Colonic mucosa (tissue), 4 donors: ENCODE measurements at regions not wholly inside any gene's neighbourhood (a gene's known extent, or its start where the extent isn't known, plus 50 kb on each side); places are given as distances from the start of the nearest gene placed in this dataset.

Source experiments
- DNase-seq: peaks from one replicate; pipeline ENCODE4 v3.0.0-alpha.2; 2020
- H3K27ac ChIP-seq: fragments of 200-600 bp; one replicate; pipeline ENCODE4 v1.8.0; 2021
- H3K27me3 ChIP-seq: fragments of 200-600 bp; one replicate; pipeline ENCODE4 v1.8.0; 2021
- H3K36me3 ChIP-seq: fragments of 200-600 bp; one replicate; pipeline ENCODE4 v1.8.0; 2021
- H3K4me1 ChIP-seq: fragments of 200-600 bp; one replicate; pipeline ENCODE4 v1.8.0; 2021; ENCODE audit warnings: mild to moderate bottlenecking
- H3K4me3 ChIP-seq: fragments of 200-600 bp; one replicate; pipeline ENCODE4 v1.8.0; 2021
- H3K9ac ChIP-seq, 2 donors: one replicate each; pipeline ENCODE4 v1.7.0; 2013; ENCODE audit warnings: control low read depth in 2 of 2, low read depth in 2 of 2, low read length in 2 of 2
- H3K9me3 ChIP-seq: fragments of 200-600 bp; one replicate; pipeline ENCODE4 v1.8.0; 2021
- intact Hi-C: fragments of 100-400 bp; cut with DNase I; formaldehyde crosslinking; loops from one replicate; pipeline ENCODE4 v1.14.1; 2022
- TF ChIP-seq, protein P1 (sequence below): fragments of 200-600 bp; IDR thresholded peaks from one replicate; pipeline ENCODE4 v1.8.0; 2022; ENCODE audit warnings: antibody characterized with exemption, mild to moderate bottlenecking
- donor health status: healthy.
- donor health status: DM: no; HTN: no; CAD: no.
- donor health status: DM: no; HTN: no; CAD: no.

DNA sequence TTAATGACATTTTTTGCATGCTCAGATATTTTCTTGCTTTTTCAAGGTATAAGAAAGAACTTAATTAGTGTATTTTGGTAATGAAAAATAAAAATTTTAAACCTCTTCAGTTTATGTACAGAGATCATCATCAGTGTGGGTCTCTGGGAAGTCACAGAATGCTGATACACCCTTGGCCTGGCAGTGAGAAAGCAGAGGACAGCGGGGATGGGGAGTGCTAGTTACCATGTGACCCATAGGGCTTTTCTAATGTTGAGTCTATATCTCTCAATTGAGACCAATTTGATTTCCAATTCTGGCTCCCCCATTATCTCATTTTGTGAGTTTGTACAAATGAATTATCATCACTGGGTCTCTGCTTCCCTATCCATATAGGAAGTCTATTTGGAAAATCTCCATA is 305.7 kb downstream of the CYRIA start:
- H3K36me3 ChIP-seq, result no peaks in the 10 kb centered on the region
- intact Hi-C loops, result no loop called here
- H3K4me1 ChIP-seq, result no peaks in the 10 kb centered on the region
- H3K4me3 ChIP-seq, result no peak overlapping the region
- DNase-seq, result no peak
- no peak overlapping the region for H3K9ac ChIP-seq
- H3K27ac ChIP-seq, result no peak overlapping the region
- H3K27me3 ChIP-seq, result no peaks in the 10 kb centered on the region
- TF ChIP-seq, protein P1, sequence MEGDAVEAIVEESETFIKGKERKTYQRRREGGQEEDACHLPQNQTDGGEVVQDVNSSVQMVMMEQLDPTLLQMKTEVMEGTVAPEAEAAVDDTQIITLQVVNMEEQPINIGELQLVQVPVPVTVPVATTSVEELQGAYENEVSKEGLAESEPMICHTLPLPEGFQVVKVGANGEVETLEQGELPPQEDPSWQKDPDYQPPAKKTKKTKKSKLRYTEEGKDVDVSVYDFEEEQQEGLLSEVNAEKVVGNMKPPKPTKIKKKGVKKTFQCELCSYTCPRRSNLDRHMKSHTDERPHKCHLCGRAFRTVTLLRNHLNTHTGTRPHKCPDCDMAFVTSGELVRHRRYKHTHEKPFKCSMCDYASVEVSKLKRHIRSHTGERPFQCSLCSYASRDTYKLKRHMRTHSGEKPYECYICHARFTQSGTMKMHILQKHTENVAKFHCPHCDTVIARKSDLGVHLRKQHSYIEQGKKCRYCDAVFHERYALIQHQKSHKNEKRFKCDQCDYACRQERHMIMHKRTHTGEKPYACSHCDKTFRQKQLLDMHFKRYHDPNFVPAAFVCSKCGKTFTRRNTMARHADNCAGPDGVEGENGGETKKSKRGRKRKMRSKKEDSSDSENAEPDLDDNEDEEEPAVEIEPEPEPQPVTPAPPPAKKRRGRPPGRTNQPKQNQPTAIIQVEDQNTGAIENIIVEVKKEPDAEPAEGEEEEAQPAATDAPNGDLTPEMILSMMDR, result no peak
- no peaks in the 10 kb centered on the region for H3K9me3 ChIP-seq

DNA sequence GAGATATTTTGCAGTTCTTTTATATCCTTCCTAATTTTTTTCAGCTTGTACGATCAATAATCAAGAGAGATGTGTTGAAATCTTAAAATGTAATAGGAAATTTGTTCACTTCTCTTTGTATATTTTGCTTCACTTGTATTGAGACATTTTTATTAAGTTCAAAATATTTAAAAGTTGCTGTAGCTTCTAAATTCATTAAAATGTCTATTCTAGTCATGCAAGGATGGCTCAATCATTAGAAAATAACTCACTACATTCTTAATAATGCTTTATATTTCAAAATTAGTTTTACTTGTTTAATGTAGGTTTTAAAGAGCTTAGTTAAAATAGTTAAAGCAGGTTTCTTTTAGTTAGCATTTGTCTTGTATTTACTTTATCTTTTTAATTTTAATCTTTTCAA is 308.4 kb downstream of the CYRIA start:
- Histone ChIP-seq H3K27me3 (no peaks in the 10 kb centered on the region), H3K27ac (no peak overlapping the region), H3K36me3 (no peaks in the 10 kb centered on the region), H3K9ac (no peak overlapping the region), H3K4me3 (no peak overlapping the region), H3K9me3 (no peaks in the 10 kb centered on the region), H3K4me1 (no peaks in the 10 kb centered on the region)
- intact Hi-C loops, result no loop called here
- TF ChIP-seq, protein P1, result no peak
- no peak for DNase-seq

DNA sequence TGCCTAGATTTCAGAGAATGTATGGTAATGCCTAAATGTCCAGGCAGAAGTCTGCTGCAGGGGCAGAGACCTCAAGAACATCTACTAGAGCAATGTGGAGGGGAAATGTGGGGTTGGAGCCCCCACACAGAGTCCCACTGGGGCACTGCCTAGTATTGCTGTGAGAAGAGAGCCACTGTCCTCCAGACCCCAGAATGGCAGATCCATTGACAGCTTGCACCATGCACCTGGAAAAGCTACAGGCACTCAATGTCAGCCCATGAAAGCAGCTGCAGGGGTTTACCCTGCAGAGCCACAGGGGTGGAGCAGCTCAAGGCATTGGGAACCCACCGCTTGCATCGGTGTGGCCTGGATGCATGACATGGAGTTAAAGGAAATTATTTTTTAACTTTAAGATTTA is 314.1 kb downstream of the CYRIA start:
- Histone ChIP-seq H3K27ac (no peak overlapping the region), H3K9me3 (no peaks in the 10 kb centered on the region), H3K9ac (no peak overlapping the region), H3K27me3 (no peaks in the 10 kb centered on the region), H3K4me1 (no peaks in the 10 kb centered on the region), H3K4me3 (no peak overlapping the region), H3K36me3 (no peaks in the 10 kb centered on the region)
- intact Hi-C loops, result no loop called here
- TF ChIP-seq, protein P1, result no peak
- no peak for DNase-seq

DNA sequence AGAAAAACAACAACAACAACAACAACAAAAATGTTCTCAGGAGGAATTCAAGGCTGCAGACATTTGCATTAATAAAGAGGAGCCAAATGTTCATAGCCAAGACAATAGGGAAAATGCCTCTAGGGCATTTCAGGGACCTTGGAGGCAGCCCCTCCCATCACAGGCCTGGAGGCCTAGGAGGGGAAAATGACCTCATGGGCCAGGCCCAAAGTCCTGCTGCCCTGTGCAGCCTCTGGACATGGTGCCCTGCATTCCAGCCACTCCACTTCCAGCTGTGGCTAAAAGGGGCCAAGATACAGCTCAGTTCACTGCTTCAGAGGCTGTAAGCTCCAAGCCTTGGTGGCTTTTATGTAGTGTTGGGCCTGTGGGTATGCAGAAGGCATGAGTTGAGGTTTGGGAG is 314.5 kb downstream of the CYRIA start:
- no peak overlapping the region for H3K27ac ChIP-seq
- H3K4me3 ChIP-seq, result no peak overlapping the region
- TF ChIP-seq, protein P1, result no peak
- no peaks in the 10 kb centered on the region for H3K36me3 ChIP-seq
- intact Hi-C loops, result no loop called here
- no peaks in the 10 kb centered on the region for H3K4me1 ChIP-seq
- no peaks in the 10 kb centered on the region for H3K9me3 ChIP-seq
- no peak overlapping the region for H3K9ac ChIP-seq
- DNase-seq, result no peak
- no peaks in the 10 kb centered on the region for H3K27me3 ChIP-seq

DNA sequence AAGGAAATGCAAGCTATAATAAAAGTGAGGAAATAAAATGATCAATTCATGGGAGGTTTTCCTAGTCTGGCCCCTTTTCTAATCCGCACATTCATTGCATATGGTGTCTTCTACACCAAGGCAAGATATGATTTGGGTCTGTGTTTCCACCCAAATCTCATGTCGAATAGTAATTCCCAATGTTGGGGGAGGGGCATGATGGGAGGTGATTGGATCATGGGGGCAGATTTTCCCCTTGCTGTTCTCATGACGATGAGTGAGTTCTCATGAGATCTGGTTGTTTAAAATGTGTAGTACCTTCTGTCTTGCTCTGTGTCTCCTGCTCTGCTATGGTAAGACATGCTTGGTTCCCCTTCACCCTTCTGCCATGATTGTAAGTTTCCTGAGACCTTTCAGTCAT is 315.4 kb downstream of the CYRIA start:
- Histone ChIP-seq H3K4me1 (no peaks in the 10 kb centered on the region), H3K9me3 (no peaks in the 10 kb centered on the region), H3K4me3 (no peak overlapping the region), H3K9ac (no peak overlapping the region), H3K27me3 (no peaks in the 10 kb centered on the region), H3K36me3 (no peaks in the 10 kb centered on the region), H3K27ac (no peak overlapping the region)
- no peak for DNase-seq
- TF ChIP-seq, protein P1, result no peak
- intact Hi-C loops, result no loop called here

DNA sequence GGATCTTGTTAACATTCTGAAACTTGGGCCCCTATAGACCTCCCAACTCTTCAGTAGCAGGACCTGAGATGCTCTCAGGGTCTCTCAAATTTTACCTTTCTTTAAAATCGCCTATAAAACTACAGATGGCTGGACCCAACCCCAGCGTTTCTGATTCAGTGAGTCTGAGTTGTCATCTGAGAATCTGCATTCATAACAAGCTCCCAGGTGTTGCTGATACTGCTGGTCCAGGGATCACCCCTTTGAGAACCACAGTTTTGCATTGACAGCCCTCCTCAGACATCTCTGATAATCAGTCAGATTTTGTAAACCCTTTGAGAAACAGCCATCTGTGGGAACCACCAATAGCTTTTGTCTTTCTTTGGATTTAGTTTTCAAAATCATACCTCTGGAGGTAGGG is 315.8 kb downstream of the CYRIA start:
- Histone ChIP-seq H3K27ac (no peak overlapping the region), H3K9me3 (no peaks in the 10 kb centered on the region), H3K9ac (no peak overlapping the region), H3K27me3 (no peaks in the 10 kb centered on the region), H3K36me3 (no peaks in the 10 kb centered on the region), H3K4me1 (no peaks in the 10 kb centered on the region), H3K4me3 (no peak overlapping the region)
- intact Hi-C loops, result no loop called here
- TF ChIP-seq, protein P1, result no peak
- no peak for DNase-seq
